Right lobe of liver (tissue), 4 donors: ENCODE measurements at regions not wholly inside any gene's neighbourhood (a gene's known extent, or its start where the extent isn't known, plus 50 kb on each side); places are given as distances from the start of the nearest gene placed in this dataset.

Experiments used
- CTCF ChIP-seq, 4 donors: fragments of 200-600 bp in 3 of 4; fragments of 450-650 bp in 1 of 4; IDR thresholded peaks; one replicate each; pipeline versions ENCODE4 v1.5.1 to v1.8.0; 2016 to 2022; ENCODE audit warnings: antibody characterized with exemption in 4 of 4, mild to moderate bottlenecking in 2 of 4
- POLR2A ChIP-seq: fragments of 450-650 bp; IDR thresholded peaks from one replicate; pipeline ENCODE4 v1.6.1; 2017; ENCODE audit warnings: antibody characterized with exemption, mild to moderate bottlenecking
- donor health status: DM: no; HTN: no; CAD: no.
- donor health status: DM: no; HTN: no; CAD: no.
- donor health status: DM: no; HTN: yes; CAD: no.

GRCh38 chr2:164306872-164307271, 314.4 kb downstream of the GRB14 start:
- TF ChIP-seq CTCF (IDR thresholded peaks at IDR 0.05) (no peak), POLR2A (no peak)
